ENCODE measurements at regions not wholly inside any gene's neighbourhood (a gene's known extent, or its start where the extent isn't known, plus 50 kb on each side); places are given as distances from the start of the nearest gene placed in this dataset.
"Not testable (repeated sequence)": the region's sequence is repeated elsewhere in the genome, so short reads cannot be mapped to it uniquely, and the experiment has no call there.

GRCh38 chr5:168128111-168128510 is 163.3 kb upstream of the WWC1 start:
- Mint-ChIP-seq H3K27ac (no peak overlapping the region), H3K36me3 (no peaks in the 10 kb centered on the region), H3K4me3 (no peak overlapping the region), H3K4me1 (peaks cover 6% of the 10 kb centered on the region), H3K9me3 (peaks cover 2% of the 10 kb centered on the region)
- no peak for ATAC-seq
- DNase-seq (ENCODE audit: low spot score in 2 of 2): no peak

GRCh38 chr5:168128557-168128956 is 162.9 kb upstream of the WWC1 start:
- no peak overlapping the region for H3K4me3 Mint-ChIP-seq
- peaks cover 2% of the 10 kb centered on the region for H3K9me3 Mint-ChIP-seq
- no peak overlapping the region for H3K27ac Mint-ChIP-seq
- no peaks in the 10 kb centered on the region for H3K36me3 Mint-ChIP-seq
- H3K4me1 Mint-ChIP-seq: peaks cover 6% of the 10 kb centered on the region
- ATAC-seq: no peak
- DNase-seq (ENCODE audit: low spot score in 2 of 2): no peak

DNA sequence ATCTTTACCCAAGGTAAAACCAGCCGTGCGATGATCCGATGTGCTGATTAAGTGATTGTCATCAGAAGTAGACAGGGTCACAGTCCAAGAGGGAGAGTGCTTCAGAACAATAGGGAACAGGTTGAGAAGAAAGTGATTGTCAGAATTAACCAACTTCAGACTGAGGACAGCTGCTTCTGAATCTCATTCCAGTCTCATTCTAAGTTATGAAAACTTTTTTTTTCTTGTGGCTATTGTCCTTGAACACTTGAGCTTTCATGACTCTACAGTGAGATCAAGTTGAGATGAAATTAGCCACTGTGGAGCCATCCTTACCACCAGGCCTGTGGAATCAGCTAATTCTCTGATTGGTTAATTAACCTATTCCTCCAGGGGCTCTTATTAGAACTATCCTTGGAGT is 159.9 kb upstream of the WWC1 start:
- no peak for DNase-seq (ENCODE audit: low spot score in 2 of 2)
- no peak for ATAC-seq
- no peak overlapping the region for H3K27ac Mint-ChIP-seq
- no peak overlapping the region for H3K4me3 Mint-ChIP-seq
- H3K4me1 Mint-ChIP-seq: peaks cover 7% of the 10 kb centered on the region
- no peaks in the 10 kb centered on the region for H3K9me3 Mint-ChIP-seq
- H3K36me3 Mint-ChIP-seq: no peaks in the 10 kb centered on the region

- ATAC-seq (no peak), DNase-seq (ENCODE audit: low spot score in 2 of 2) (no peak)
- H3K36me3 Mint-ChIP-seq: no peaks in the 10 kb centered on the region
- no peak overlapping the region for H3K4me3 Mint-ChIP-seq
- peaks cover 7% of the 10 kb centered on the region for H3K4me1 Mint-ChIP-seq
- H3K27ac Mint-ChIP-seq: no peak overlapping the region
- H3K9me3 Mint-ChIP-seq: no peaks in the 10 kb centered on the region
These were observed 159.2 kb upstream of the WWC1 start for GRCh38 chr5:168132241-168132641.

DNA sequence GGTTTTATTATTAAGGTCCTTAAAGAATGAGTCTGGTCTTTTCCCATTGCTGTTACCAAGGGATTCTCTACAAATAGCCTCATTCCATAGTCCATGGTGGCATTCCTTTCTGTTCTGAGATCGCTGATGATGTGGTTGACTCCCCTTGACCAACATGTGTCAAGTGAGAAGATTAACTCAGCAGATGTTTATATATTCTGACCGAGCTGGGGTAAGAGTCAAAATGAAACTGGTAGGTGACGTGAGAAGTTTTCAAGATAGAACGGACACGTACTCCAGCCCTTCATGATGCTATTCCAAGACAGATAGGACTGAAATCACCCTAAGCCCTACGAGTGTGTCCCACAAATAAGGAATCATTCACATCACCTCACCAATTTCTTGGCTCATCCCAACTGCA is 155.5 kb upstream of the WWC1 start:
- DNase-seq (ENCODE audit: low spot score in 2 of 2) (no peak), ATAC-seq (no peak)
- Mint-ChIP-seq H3K4me3 (no peak overlapping the region), H3K9me3 (no peaks in the 10 kb centered on the region), H3K36me3 (no peaks in the 10 kb centered on the region), H3K27ac (no peak overlapping the region), H3K4me1 (peaks cover 7% of the 10 kb centered on the region)

- Mint-ChIP-seq H3K4me3 (no peak overlapping the region), H3K4me1 (peaks cover 7% of the 10 kb centered on the region), H3K36me3 (no peaks in the 10 kb centered on the region), H3K27ac (no peak overlapping the region), H3K9me3 (no peaks in the 10 kb centered on the region)
- ATAC-seq (no peak), DNase-seq (ENCODE audit: low spot score in 2 of 2) (no peak)
These were observed 155.1 kb upstream of the WWC1 start for GRCh38 chr5:168136340-168136739.

GRCh38 chr5:168137265-168137664 is 154.2 kb upstream of the WWC1 start:
- no peak overlapping the region for H3K4me3 Mint-ChIP-seq
- no peaks in the 10 kb centered on the region for H3K9me3 Mint-ChIP-seq
- H3K27ac Mint-ChIP-seq: no peak overlapping the region
- H3K36me3 Mint-ChIP-seq: no peaks in the 10 kb centered on the region
- no peak for ATAC-seq
- no peak for DNase-seq (ENCODE audit: low spot score in 2 of 2)
- H3K4me1 Mint-ChIP-seq: peaks cover 7% of the 10 kb centered on the region

DNA sequence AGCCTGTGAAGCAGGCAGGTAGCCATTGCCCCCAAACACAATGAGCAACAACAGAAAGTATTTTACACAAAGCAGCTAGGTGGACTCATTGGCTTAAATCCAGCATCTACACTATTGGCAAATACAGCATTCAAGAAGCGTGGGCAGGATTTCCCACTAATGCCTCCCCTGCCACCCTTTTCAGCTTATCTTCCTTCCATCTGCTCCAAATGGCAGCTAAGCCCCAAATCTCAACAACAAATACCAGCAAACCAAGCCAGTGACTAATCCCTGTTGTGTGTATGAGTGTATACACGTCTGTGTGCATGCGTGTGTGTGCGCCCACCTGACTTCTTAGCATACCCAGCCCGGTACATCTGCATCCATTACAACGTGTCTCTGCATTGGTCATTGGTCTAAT is 151.2 kb upstream of the WWC1 start:
- no peak for ATAC-seq
- no peak overlapping the region for H3K27ac Mint-ChIP-seq
- no peak for DNase-seq (ENCODE audit: low spot score in 2 of 2)
- no peaks in the 10 kb centered on the region for H3K9me3 Mint-ChIP-seq
- H3K4me3 Mint-ChIP-seq: no peak overlapping the region
- H3K4me1 Mint-ChIP-seq: peaks cover 7% of the 10 kb centered on the region
- H3K36me3 Mint-ChIP-seq: no peaks in the 10 kb centered on the region

DNA sequence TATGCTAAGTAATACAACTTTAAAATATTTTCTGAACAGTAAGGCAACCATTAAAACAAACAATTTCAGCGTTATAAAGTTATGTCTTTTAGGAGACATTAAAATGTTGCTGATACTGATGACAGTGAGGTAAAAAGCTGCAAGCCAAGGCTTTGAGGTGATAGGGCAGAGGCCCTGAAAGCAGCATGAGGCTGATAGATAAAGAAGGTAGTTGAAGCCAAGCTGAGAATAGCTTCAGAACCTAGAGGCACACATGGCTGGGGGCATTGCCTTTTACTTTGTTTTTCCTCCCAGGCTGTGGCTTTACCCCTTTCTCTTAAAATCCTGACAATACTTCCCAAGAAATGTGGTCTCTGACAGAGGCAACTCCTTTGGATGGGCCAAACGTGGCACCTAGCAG is 149.0 kb upstream of the WWC1 start:
- DNase-seq (ENCODE audit: low spot score in 2 of 2): no peak
- Mint-ChIP-seq H3K4me1 (no peaks in the 10 kb centered on the region), H3K27ac (no peak overlapping the region)

DNA sequence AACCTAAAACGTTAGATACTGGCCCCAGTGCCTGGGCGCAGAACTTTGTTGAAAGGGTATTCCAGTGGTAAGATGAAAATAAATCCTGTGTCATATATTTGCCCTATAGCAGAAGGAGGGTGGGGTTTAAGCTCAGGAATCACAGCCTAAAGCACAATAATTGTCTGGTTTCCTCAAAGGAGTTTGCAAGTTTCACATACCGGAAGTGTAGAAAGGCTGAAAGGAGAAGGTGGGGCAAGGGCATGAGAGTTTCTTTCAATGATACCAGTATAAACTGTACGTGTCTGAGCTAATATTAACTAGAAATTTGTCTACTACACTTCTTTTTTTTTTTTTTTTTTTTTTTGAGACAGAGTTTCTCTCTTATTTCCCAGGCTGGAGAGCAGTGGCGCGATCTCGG is 147.9 kb upstream of the WWC1 start:
- H3K9me3 Mint-ChIP-seq; ATAC-seq; H3K27ac Mint-ChIP-seq; H3K4me3 Mint-ChIP-seq; H3K36me3 Mint-ChIP-seq; DNase-seq (ENCODE audit: low spot score in 2 of 2); H3K4me1 Mint-ChIP-seq: not testable (repeated sequence)

More for the DNA sequence above, 149.0 kb upstream of the WWC1 start:
- Mint-ChIP-seq H3K9me3 (no peaks in the 10 kb centered on the region), H3K36me3 (no peaks in the 10 kb centered on the region), H3K4me3 (no peak overlapping the region)
- ATAC-seq: no peak

DNA sequence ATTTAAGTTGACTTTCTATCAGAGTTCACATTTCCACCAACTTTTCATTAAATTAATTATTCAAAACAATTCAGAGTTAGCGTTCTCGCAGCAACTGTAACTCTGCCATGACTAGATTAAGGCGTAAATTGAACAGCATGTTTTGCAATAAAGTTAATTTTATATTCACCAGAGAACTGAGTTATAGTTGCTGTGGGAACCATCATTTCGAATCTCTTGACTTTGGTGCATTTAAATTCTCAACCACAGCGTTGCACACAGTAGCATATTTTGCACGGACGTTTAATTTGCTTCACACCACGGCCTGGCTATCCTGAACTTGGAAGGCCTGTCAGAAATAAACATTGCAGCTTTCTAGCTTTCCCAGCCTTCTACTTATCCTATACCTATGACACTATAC is 144.3 kb upstream of the WWC1 start:
- H3K4me1 Mint-ChIP-seq: no peaks in the 10 kb centered on the region
- no peaks in the 10 kb centered on the region for H3K9me3 Mint-ChIP-seq
- ATAC-seq (no peak), DNase-seq (ENCODE audit: low spot score in 2 of 2) (no peak)
- no peaks in the 10 kb centered on the region for H3K36me3 Mint-ChIP-seq
- H3K4me3 Mint-ChIP-seq: no peak overlapping the region
- H3K27ac Mint-ChIP-seq: no peak overlapping the region

DNA sequence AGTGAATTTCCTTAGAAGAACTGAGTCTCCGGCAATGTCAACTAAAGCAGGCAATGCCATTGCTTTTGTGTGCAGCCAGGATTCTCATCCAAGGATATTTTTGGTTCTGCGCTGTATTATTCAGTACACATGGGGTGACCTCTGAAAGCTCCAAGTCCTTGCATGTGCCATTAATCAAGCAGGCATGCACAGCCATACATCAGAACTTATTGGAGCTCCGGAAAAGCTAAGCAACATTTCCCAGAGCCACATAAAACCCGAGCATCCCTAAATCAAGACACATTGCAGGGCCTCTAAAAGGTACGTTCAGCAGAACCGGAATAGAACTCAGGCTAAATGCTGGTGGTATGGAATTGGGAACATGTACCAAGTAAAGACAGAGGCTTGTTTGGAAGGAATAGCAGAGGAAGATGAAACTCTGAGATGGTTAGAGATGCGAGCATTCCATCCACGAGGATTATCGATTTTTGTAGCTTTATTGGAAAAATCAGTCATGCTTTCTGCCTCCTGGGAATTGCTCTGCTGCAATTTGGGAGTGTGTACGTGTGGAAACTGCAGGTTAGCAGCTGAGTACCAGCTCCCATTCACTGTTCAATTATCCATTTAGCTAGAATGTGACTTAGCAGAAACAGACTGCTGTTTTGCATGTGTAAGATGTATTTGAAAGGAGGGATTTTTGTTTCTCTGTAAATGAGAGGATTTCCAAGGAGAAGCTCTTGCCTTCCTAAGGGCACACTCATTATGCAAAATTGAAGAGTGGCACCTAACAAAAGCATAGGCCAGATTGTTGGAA is 143.7 kb upstream of the WWC1 start:
- Mint-ChIP-seq H3K27ac (no peak overlapping the region), H3K9me3 (no peaks in the 10 kb centered on the region), H3K4me1 (no peaks in the 10 kb centered on the region), H3K4me3 (no peak overlapping the region), H3K36me3 (no peaks in the 10 kb centered on the region)
- DNase-seq (ENCODE audit: low spot score in 2 of 2) (no peak), ATAC-seq (no peak)

- Mint-ChIP-seq H3K9me3 (no peaks in the 10 kb centered on the region), H3K4me3 (no peak overlapping the region), H3K4me1 (no peaks in the 10 kb centered on the region), H3K27ac (no peak overlapping the region), H3K36me3 (no peaks in the 10 kb centered on the region)
- ATAC-seq (no peak), DNase-seq (ENCODE audit: low spot score in 2 of 2) (no peak)
These were observed 140.4 kb upstream of the WWC1 start for GRCh38 chr5:168151041-168151440.

DNA sequence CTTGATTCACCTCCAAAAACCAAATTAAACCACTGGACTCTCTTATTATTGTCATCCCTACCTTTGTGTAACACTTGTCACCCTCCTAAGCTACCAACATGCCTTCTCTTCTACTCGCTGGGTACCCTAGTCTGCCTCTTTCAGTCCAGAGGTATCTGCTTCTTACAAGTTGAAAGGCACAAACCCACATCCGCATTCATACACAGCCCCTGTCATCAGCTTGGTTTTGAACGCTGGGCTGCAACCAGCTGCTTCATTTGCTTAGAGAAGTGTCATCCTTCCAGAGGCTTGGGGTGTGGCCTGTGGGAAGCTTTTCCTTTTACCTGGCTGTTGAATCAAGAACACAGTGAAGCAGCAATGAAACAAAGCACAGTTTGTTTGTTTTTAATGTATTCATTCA is 138.8 kb upstream of the WWC1 start:
- Mint-ChIP-seq H3K4me3 (no peak overlapping the region), H3K4me1 (no peaks in the 10 kb centered on the region), H3K9me3 (no peaks in the 10 kb centered on the region), H3K36me3 (no peaks in the 10 kb centered on the region), H3K27ac (no peak overlapping the region)
- ATAC-seq: no peak
- no peak for DNase-seq (ENCODE audit: low spot score in 2 of 2)

DNA sequence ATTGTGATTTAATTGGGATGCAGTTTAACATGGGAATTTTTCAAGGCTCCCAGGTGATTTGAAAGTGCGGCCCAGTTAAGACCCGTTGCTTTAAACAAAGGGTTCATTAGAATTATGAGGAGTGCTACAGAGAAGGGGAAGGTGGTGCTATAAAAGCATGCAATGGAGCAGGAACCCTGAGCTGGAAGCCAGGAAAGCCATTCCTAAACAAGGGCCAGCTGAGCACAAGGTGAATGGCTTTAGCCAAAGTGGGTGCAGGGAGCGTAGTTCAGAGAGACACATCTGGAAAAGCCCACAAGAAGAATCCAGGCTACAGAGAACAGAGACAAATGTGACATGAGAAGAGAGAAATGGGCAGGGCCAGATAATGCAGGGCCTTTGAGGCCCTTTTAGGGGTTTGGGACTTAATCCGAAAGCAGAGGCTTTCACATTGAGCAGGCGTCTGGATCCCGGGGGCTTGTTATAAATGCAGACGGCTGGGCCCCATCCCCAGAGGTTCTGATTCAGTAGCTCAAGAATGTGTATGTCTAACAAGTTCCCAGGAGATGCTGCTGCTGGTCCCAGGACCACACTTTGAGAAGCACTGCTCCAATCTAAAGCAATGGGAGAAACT is 138.1 kb upstream of the WWC1 start:
- Mint-ChIP-seq H3K27ac (no peak overlapping the region), H3K4me1 (no peaks in the 10 kb centered on the region)
- no peak for DNase-seq (ENCODE audit: low spot score in 2 of 2)

DNA sequence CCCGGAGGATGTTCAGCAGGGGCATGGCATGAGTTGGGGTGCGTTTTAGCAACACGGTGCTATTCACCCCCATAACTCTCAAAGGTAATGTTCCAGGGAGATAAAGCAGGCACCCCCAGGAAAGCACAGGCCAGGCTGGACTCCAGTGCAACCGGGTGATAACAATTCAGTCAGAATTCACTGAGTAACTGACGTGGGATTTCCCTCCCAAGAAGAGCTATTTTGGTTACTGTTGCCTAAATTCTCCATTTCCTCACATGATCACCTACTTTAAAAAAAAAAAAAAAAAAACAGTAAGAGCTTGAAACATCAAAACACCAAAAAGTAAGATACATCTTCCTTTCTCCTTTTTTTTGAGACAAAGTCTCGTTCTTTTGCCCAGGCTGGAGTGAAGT is 137.6 kb upstream of the WWC1 start:
- ATAC-seq (no peak), DNase-seq (ENCODE audit: low spot score in 2 of 2) (no peak)
- Mint-ChIP-seq H3K9me3 (no peaks in the 10 kb centered on the region), H3K36me3 (no peaks in the 10 kb centered on the region), H3K4me1 (no peaks in the 10 kb centered on the region), H3K27ac (no peak overlapping the region), H3K4me3 (no peak overlapping the region)

More for the DNA sequence above, 138.1 kb upstream of the WWC1 start:
- ATAC-seq: no peak
- Mint-ChIP-seq H3K9me3 (no peaks in the 10 kb centered on the region), H3K36me3 (no peaks in the 10 kb centered on the region), H3K4me3 (no peak overlapping the region)
